NCI-H2227 (cell line): ENCODE measurements at regions not wholly inside any gene's neighbourhood (a gene's known extent, or its start where the extent isn't known, plus 50 kb on each side); places are given as distances from the start of the nearest gene placed in this dataset.
"Not testable (repeated sequence)": the region's sequence is repeated elsewhere in the genome, so short reads cannot be mapped to it uniquely, and the experiment has no call there.

Experiments used
- DNase-seq: peaks from one replicate; lab custom pipeline; 2025; ENCODE audit not compliant: unreplicated experiment; lab: John Stamatoyannopoulos, UW

DNA sequence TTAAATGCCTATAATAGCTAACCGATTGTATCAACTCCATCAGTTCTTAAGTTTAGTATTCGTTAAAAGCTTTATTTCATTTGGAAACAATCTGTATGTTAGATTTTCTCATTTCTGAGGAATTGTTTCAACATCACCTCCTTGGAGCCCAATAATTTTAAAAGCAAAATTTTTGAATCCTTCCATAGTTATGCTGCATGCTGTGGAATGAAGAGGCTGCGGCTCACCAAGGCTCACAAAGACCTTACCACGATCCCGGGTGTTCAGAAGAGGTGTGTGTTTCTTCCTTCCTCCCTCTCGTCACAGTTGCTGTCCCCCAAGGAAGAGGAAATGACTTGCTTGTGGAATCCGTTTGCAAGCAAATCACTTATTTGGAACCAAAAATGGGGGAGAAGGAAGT is 143.8 kb downstream of the FGF1 start:
- DNase-seq = no peak

DNA sequence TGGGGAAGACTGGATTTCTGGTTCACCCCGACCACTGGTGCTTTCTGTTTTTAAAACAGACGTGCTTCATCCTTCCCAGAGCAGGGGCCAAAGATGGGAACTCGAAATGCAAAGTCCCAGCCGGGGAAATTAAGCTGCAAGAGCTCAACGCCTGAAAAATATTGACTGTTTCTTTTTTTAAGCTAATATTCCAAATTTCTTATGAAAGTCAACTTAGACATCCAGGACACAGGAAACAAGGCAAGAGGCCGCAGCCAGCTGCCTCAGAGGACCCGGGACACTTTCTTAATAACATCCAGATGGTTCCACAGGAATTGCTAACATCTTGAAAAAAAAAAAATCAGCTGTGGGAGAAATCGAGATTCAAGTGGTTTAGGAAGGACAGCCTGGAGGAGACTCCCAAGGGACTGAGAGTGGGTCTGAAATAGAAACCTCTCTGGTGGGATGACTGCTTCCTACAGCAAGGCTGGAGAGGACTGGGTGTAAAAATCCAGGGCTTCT is 144.9 kb downstream of the FGF1 start:
- DNase-seq = no peak

DNA sequence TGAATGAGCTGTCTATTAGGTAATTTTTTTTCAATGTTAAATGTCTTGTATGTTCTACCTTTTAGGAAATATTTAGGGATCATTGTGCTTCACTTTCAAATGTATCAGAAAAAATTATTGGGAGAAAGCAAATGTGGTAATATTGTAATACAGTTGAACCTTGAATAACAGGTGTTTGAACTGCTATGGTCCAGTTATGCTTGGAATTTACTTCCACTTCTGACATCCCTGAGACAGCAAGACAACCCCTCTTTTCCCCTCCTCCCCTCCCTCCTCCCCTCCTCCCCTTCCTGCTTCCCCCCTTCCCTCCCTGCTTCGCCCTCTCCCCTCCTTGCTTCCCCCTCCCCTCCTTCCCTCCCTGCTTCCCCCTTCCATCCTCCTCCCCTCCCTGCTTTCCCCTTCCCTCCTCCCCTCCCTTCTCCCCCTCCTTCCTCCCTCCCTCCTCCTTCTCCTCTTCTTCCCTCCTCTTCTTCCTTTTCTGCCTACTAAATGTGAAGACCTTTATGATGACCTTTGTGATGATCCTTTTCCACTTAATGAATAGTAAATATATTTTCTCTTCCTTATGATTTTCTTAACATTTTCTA is 146.6 kb downstream of the FGF1 start:
- no peak for DNase-seq

DNA sequence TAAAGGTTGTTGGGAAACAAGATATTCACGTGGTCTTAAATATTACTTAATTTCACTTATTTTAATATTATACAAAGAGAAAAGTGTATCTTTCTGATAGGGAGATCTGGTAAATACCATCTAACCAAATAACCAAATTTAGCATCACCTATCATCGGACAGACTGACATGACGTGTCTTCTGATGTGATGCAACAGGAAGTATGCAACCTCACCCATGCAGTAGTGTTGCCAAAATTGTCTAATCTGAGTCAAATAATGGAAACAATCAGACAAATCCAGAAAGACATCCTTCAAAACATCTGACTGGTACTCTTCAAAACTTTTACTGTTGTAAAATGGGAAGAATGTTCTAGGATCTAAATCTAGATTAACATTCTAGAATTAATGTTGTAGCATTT is 148.0 kb downstream of the FGF1 start:
- DNase-seq = no peak

DNA sequence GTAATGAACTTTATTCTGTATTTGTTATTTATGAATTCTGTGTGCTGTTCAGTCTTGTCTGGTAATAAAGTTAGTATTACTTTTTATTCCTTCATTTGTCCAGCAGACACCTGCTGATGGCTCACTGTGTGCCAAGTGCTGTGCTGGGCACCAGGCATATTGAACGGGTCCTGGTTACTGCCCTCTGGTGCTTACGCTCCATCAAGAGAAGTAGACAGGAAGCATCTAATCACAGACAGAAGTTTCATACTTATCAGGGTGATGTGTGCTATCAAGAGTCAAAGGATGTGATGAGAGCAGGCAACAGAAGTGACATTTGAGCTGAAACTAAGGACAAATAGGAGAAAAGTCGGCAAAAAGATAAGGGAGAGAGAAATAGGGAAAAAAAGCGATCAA is 153.1 kb downstream of the FGF1 start:
- no peak for DNase-seq

DNA sequence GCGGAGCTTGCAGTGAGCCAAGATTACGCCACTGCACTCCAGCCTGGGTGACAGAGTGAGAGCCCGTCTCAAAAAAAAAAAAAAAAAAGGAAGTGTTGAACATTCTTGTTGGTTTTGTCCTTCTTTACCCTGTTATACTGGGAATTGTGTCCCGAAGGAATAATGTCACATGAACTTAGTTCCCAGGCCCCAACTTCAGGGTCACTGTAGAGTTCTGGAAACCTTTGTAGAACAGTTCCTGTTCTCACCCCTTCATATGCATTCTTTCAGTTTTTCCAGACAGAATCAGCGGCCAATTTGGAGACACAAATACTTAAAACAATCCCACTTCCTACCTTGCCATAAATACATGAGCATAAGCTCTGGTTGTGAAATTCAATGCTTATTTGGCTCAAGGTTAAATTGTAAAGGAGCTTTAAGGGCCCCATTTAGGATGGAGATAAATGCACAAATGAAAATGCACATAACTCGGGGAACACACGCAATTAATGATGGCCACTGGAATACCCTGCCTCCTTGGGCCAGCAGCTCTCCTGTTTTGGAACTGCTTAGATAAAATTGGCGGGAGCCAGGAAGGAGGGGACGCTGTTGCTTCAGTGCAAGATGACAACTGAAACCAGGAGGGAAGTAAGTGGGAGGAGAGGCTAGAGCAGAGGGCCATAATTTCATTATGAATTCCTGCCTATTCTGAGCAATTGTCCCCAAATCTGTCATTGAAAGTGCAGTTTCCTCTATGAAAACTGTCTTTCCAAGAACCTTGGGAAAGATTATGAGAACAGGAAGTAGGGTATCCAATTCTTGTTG is 153.7 kb downstream of the FGF1 start:
- no peak for DNase-seq

DNA sequence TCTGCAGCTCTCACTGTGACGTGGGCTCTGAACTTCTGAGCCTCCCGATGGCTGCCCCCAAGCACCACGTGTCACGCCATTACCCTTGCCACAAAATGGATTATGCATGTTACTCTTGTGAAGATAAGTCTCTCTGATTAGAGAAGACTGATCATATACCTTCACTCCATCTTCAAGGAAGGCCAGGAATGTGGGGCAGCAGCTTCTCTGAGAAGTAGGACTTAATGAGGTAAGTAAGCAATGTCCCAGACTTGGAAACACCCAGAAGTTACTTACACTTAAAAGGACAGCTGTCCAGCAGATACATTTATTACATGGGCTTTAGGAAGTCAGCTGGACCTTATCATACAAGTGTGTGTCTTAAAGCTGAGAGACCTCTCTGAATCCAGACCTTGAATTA is 155.0 kb downstream of the FGF1 start:
- no peak for DNase-seq

DNA sequence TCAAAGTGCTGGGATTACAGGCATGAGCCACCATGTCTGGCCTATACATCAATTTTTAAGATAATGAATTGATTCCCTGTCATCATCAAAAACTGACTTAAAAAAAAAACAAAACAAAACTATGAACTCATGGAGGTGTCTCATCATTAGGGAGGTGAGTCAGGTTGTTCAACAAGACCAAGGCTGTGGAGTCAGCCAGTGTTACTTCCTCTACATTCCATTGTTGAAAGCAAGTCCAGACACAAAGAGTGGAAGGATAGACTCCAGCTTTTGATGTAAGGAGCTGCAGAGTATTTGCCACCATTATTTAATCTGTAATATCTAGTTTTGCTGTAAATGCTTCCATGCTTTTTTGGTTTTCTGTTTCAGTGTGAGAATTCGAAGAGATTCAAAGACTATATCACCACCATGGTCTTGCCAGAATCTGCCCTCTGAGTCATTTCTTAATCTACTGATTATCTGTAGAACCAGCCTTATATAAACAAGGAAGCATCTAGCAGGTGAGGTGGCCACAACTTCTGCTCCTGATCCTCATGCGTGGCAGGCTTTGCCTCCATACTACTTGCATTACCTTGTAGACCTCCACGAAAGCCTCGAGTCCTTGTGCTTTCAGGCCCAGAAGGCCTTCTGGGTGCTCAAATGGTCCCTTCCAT is 156.1 kb downstream of the FGF1 start:
- DNase-seq = no peak

DNA sequence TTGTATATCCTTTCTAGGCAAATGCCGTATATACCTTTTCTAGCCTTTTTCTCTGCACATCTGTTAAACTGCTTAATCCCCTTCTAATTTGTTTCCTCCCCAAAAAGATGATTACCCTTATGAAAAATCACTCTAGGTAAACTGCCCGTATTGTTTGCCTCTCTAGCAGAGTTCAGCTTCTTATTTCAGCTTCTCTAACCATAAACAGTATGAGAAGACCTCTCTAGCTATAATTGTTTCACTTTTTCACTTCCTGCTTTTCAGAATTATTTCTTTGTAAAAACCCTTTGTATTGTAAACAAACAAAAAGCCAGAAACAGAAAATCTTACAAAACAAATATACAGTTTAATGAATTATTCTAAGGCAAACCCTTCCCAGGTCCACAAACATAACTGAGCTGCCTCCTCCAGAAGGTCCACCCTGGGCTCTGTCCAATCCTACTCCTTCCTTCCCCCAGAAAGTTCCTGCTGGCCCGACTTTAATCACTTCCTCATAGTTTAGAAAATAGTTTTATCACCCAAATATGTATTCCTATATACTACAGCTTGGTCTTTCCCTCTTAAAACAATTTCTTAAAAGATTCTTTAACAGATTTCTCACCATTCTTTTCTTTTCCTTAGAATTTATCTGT is 158.1 kb downstream of the FGF1 start:
- DNase-seq = no peak

DNA sequence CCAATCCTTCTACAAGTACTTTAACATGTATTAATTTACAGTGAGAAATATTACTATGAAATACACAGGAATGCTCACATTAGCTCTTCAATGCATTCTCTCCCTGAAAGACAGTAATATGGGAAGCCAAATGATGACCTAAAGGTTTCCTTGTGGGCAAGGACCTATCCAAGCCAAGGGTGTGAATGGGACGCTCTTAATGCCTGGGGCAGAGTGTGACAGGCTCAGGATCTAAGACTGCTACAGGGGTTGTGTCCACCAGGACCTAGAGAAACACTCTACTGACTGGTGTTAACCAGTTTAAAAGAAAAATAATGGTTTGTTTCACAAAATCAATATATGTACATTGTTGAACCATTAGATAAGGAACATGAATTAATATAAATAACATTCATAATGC is 158.7 kb downstream of the FGF1 start:
- no peak for DNase-seq

DNA sequence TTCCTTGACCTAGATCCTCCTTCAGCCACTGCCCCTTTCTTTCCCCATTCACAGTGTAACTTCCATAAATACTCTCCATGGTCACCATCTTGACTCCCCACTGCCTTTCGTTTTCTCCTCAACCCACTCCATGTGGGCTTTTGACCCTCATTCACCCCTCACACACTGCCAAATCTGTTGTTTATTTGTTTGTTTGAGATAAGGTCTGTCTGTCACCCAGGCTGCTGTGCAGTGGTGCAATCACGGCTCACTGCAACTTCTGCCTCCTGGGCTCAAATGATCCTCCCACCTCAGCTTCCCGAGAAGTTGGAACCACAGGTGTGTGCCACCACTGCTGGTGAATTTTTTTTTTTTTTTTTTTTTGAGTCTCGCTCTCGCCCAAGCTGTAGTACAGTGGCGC is 162.9 kb downstream of the FGF1 start:
- no peak for DNase-seq

DNA sequence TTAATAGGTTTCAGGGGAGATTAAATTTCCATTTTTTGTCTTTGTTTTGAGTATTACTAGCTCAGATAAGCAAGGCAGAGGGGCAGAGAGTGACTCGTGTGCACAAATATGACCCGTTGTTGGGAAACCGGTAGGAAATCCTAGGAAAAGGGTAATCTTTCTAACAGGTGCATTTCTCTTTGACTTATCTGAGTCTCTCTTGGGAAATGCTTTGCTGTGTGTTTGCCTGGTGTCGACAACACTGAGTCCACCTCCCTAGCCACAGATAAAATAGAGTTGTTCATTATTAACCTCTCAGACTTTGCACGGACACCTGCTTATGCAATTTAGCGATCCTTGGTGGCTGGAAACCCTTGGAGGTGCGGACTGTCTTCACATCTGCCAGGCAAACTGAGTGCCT is 164.2 kb downstream of the FGF1 start:
- DNase-seq = no peak

DNA sequence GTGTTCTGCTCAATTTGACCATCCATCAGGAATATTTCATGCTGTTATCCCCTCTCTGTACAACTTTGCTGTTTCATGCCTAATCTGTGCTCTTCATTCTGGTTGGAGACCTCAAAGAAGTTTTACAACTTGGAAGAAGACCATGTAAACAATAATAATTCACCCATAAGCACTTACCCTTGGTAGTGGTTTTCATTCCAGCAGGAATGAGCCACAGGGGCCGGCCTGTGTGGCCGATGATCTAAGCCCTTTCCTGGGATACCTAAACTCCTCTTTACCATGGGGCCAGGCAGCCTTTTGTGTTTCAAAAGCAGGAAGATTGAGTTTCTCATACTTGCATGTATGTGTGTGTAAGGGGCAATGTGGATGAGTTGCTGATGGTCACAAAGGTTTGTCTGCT is 165.0 kb downstream of the FGF1 start:
- DNase-seq = no peak

DNA sequence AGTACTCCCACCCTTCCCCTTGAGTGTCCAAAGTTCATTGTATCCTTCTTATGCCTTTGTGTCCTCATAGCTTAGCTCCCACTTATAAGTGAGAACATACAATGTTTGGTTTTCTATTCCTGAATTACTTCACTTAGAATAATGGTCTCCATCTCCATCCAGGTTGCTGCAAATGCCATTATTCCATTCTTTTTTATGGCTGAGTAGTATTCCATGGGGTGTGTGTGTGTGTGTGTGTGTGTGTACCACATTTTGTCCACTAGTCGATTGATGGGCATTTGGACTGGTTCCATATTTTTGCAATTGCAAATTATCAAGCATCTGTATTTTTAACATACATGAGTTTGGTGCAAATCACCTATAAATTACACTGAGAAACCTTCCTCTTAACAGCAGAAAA is 166.0 kb downstream of the FGF1 start:
- DNase-seq = not testable (repeated sequence)

DNA sequence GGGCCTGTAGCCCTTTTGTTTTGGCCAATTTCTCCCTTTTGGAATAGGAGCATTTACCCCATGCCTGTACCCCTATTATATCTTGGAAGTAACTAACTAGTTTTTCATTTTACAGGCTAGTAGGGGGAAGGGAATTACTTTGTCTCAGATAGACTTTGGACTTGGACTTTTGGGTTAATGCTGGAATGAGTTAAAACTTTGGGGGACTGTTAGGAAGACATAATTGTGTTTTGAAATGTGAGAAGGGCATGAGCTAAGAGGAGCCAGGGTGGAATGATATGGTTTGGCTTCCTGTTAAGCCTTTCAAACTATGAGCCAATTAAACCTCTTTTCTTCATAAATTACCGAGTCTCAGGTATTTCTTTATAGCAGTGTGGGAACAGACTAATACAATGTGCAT is 168.1 kb downstream of the FGF1 start:
- DNase-seq = no peak

DNA sequence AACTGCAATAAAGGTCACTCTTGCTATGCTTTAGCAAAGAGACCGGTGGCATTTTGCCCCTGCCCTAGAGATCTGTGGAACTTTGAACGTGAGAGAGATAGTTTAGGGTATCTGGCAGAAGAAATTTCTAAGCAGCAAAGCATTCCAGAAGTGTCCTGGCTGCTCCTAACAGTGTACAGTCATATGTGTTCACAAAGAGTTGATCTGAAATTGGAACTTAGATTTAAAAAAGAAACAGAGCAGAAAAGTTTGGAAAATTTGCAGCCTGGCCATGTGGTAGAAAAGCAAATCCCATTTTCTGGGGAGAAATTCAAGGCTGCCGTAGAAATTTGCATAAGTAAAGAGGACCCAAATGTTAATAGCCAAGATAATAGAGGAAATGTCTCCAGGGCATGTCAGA is 169.2 kb downstream of the FGF1 start:
- no peak for DNase-seq

DNA sequence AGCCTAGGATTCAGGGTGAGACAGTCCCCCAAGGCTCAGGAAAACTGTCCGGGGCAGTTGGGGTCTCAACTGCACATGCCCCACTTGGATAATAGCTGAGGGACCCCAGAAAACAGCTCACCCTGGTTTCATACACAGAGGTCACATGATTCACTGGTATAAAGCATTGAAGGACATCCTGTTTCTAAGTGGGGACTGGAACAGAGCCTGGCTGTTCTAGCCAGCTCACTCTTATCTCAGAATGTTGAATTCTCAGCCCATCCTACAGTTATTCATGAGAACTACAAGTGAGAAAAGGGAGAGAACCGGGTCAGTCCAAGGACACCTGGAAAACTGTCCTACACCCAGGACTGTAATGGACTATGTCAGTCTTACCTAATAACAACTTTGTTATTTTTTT is 170.9 kb downstream of the FGF1 start:
- DNase-seq = no peak

DNA sequence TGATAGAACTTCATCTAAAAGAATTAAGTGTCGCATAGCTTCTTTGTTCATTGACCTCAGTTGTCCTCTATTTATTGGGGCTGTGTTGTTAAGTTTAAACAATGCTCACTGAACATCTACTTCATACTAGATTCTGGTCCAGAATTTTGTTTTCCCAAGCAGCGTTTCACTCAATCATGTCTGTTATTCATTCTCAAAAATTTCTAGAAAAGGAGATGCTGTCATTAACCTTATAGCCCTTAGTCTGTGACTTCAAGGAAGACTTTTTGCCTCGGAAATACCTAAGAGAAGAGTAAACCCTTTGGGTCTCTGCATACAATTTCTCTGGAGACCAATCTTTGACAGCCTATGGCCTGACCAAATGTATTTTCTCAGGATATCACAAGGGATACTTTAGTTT is 171.7 kb downstream of the FGF1 start:
- no peak for DNase-seq

DNA sequence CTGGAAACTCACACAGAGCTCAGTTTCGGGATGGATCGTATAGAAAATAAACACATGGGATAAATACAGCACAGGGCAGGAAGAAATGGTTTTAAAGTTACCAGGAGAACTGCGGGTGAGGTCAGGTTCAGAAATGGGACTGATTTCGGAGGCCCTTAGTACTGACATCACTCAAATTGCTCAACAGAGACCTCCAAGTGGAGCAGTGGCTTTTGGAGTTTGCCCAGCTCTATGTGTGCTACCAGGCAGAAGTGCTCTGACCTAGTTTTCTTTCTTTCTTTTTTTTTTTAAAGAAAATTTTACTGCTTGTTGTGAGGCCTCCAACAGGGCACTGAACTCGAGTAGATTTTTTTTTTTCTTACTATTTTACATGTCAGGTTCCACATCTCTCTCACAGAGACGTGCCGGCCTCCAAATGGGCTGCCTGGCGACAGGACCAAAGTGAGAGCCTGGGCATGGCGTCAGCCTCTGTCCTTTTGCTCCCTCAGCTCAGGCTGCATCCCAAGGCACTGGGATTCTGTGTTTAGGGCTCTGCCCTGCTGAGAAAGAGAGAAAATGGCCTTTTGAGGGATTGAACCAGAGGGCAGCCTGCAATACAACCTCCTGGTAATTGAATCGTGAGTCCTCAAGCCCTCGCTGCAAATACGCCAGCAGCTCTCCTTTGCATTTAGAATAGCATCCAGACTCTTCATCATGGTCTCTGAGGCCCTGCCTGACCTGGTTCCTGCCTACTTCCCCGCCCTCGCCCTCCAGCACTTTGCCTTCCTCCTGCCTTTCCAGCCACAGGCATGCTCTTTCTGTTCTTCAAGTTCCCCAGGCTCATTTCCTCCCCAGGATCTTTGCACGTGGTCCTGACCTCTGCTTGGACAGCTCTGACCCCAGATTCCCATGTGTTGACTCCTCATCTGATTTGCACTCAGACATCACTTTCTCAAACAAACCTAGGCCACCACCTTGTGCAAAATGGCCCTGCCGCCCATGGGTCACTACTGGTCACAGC is 173.5 kb downstream of the FGF1 start:
- no peak for DNase-seq

DNA sequence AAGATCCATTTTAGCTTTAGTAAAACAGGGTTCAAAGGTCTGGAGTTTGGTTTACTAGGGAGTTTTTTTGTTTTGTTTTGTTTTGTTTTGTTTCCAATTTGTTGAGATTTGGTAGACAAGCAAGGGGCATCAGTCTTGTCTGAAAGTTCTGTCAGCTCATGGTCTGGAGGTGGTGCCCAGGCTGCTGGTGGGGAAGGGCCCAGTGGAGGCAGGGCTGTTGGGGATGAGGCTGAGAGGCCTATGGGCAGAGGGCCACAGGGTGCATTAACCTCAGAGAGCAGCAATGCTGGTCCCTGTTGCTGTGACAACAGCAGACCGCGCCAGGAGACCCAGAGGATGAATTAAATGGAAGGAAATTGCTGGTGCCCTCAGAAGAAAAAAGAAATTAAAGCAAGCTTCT is 174.5 kb downstream of the FGF1 start:
- DNase-seq = no peak

DNA sequence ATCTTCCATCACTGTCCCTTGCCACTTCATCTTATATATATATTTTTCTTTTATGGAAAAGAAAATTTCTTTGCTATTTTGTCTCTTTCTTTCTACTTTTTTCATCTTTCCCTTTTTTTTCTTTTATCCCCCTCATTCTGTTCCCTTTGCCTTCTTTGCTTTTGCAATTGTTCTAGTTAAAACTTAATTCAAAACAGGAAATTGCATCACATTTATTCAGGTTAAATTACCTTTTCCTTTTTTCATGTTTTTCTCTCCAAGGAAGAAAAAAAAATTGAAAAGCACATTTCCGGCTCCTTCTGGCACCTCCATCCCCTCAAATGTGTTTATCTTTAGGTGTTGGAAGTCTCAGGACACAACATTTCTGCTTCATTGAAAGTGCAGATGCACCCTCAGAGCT is 176.9 kb downstream of the FGF1 start:
- no peak for DNase-seq
